ENCODE measurements at regions not wholly inside any gene's neighbourhood (a gene's known extent, or its start where the extent isn't known, plus 50 kb on each side); places are given as distances from the start of the nearest gene placed in this dataset.

DNA sequence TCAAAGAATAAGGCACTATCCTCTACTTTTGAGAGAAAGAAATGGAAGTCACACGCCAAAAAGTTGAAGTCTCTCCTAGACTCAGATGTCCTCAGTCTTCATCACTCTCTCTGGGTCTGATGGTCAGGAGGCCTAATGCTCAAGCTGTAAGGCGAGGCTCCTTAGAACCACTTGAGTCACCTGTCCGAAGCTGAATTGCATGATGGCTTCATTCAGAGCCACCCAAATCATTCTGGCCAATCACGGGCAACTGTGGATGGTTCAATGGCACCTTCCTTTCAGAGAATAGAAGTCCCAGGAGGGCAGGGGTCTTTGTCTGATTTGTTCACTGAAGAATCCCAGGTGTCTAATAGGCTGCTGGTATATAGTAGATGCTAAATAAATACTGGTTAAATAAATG lies 63.9 kb upstream of the SMOX start:
- Histone ChIP-seq H3K4me3 (ENCODE audit: low read length in 2 of 2) (no peak overlapping the region), H3K27me3 (ENCODE audit: control insufficient read depth in 1 of 2, insufficient read depth in 2 of 2, low read length in 1 of 2) (no peaks in the 10 kb centered on the region), H3K36me3 (ENCODE audit: control insufficient read depth in 1 of 2, insufficient read depth in 2 of 2, low read length in 1 of 2) (no peaks in the 10 kb centered on the region), H3K4me1 (ENCODE audit: control insufficient read depth in 1 of 2, insufficient read depth in 2 of 2, low read length in 2 of 2) (peaks cover 5% of the 10 kb centered on the region in 2 donors), H3K9me3 (ENCODE audit: control insufficient read depth, low read length) (no peaks in the 10 kb centered on the region), H3K27ac (ENCODE audit: low read depth in 1 of 2, low read length in 2 of 2) (no peak overlapping the region)
- DNase-seq = no peak
- WGBS, 2 donors = 75 to 76% methylated on average over 4 of the region's 4 CpGs
- no peak for ATAC-seq (ENCODE audit: low FRiP score)
- intact Hi-C loops (cut with DNase I) = loop anchor here (1.0 to 10.0 kb wide), 6 partner anchors 20 to 196 kb away; partner anchors contain the start of gene PANK2 (in 1 of the 2)

DNA sequence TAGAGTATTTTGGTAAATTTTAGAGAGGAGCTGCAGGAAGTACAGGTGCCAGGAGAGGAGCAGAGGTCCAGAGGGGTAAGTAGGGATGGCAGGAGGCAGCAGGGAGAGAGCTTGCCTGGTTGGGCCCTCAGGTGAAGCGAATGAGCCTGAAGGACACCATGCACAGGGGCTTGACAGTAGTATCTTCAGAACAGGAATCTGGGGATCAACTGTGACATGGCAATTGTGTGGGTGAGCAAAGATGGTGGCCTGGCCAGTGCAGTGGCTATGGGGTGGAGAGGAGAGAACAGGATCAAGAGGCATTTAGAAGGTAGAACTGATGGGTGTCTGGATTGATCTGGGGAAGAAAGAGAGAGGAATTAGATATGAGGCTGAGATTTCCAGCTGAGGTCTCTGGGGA lies 64.5 kb upstream of the SMOX start:
- ATAC-seq (ENCODE audit: low FRiP score) (no peak), DNase-seq (no peak)
- no peaks in the 10 kb centered on the region for H3K36me3 ChIP-seq (ENCODE audit: control insufficient read depth in 1 of 2, insufficient read depth in 2 of 2, low read length in 1 of 2)
- no peaks in the 10 kb centered on the region for H3K9me3 ChIP-seq (ENCODE audit: control insufficient read depth, low read length)
- peaks cover 5% of the 10 kb centered on the region in 2 donors for H3K4me1 ChIP-seq (ENCODE audit: control insufficient read depth in 1 of 2, insufficient read depth in 2 of 2, low read length in 2 of 2)
- H3K4me3 ChIP-seq (ENCODE audit: low read length in 2 of 2) = no peak overlapping the region
- H3K27ac ChIP-seq (ENCODE audit: low read depth in 1 of 2, low read length in 2 of 2) = peak overlapping the region; percentile 71 to 82
- WGBS, 2 donors = 94 to 100% methylated on average over 1 of the region's 1 CpG
- no peaks in the 10 kb centered on the region for H3K27me3 ChIP-seq (ENCODE audit: control insufficient read depth in 1 of 2, insufficient read depth in 2 of 2, low read length in 1 of 2)
- intact Hi-C loops (cut with DNase I) = loop anchor here (1.0 to 10.0 kb wide), 5 partner anchors 19 to 195 kb away; partner anchors contain the start of gene PANK2 (in 1 of the 2)

DNA sequence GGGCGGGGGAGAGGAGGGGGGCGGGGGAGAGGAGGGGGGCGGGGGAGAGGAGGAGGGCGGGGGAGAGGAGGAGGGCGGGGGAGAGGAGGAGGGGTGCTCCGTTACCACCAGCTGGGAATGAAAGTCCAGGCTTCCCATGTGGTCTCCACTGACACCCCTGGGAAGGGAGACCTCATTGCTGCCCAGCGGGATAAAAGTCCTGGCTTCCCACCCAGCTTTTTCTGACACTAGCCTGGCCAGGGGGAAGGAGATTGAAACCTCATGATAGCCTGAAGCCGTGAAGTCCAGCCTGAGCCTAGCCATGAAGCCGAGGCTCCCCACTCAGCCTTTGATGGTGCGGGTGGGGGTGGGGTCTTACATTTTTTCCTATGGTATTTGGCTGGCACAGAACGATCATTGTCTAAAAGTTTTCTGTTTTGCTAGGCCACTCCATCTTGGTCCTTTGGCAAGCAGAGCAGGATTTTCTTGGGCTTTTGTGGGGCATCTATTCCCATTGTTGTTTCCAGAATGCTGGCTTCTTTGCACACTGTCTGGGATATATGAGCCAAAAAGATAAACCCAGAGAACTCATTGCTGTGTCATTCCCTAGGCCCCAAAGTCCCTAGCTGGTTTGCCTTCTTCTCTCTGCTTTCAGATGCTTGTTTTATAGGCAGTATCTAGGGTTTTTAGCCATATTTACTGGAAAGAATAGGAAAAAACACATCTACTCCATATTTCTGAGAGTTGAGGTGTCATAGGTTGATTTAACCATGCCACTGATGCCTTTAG lies 65.3 kb upstream of the SMOX start:
- intact Hi-C loops (cut with DNase I) = loop anchor here in 1 of 2 donors (5.0 to 10.0 kb wide), 2 partner anchors 71 to 148 kb away; no protein-coding TSS in a partner anchor
- Histone ChIP-seq H3K27ac (ENCODE audit: low read depth in 1 of 2, low read length in 2 of 2) (peak overlapping the region; percentile 71 to 82), H3K9me3 (ENCODE audit: control insufficient read depth, low read length) (no peaks in the 10 kb centered on the region), H3K27me3 (ENCODE audit: control insufficient read depth in 1 of 2, insufficient read depth in 2 of 2, low read length in 1 of 2) (no peaks in the 10 kb centered on the region), H3K36me3 (ENCODE audit: control insufficient read depth in 1 of 2, insufficient read depth in 2 of 2, low read length in 1 of 2) (no peaks in the 10 kb centered on the region), H3K4me1 (ENCODE audit: control insufficient read depth in 1 of 2, insufficient read depth in 2 of 2, low read length in 2 of 2) (peaks cover 5% of the 10 kb centered on the region in 2 donors), H3K4me3 (ENCODE audit: low read length in 2 of 2) (no peak overlapping the region)
- no peak for DNase-seq
- WGBS, 2 donors = 1 to 6% methylated on average over 6 to 8 of the region's 11 CpGs
- ATAC-seq (ENCODE audit: low FRiP score) = peak; percentile 12

DNA sequence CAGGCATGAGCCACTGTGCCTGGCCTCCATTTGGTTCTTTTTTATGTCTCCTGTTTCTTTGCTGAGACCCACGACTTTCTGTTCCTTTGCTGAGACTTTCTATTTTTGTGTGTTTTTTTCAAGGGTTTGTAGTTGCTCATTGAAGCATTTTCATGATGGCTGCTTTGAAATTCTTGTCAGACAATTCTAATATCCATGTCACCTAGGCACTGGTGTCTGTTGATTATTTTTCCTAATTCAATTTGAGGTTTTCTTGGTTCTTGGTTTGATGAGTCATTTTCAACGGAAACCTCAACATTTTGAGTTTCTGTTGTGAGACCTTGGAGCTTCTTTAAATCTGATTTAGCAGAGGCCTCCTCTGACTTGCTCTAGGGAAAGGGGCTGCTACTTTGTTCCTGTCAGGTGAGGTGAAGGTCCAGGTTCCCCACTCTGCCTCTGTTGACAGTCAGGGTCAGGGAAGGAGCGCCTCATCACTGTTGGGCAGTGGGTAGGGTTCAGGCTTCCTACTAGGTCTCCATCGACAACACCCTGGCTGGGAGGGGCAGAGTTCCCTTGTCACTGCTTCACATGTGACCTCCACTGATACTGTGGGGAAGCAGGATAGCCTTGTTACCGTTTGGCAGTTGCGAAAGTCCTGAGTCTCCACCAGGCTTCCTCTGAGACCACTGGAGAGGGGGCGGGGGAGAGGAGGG lies 66.1 kb upstream of the SMOX start:
- 23 to 24% methylated on average over 6 to 7 of the region's 7 CpGs for WGBS, 2 donors
- Histone ChIP-seq H3K9me3 (ENCODE audit: control insufficient read depth, low read length) (no peaks in the 10 kb centered on the region), H3K27me3 (ENCODE audit: control insufficient read depth in 1 of 2, insufficient read depth in 2 of 2, low read length in 1 of 2) (no peaks in the 10 kb centered on the region), H3K27ac (ENCODE audit: low read depth in 1 of 2, low read length in 2 of 2) (peak overlapping the region; percentile 70 to 92), H3K4me3 (ENCODE audit: low read length in 2 of 2) (no peak overlapping the region), H3K4me1 (ENCODE audit: control insufficient read depth in 1 of 2, insufficient read depth in 2 of 2, low read length in 2 of 2) (peaks cover 5% of the 10 kb centered on the region in 2 donors), H3K36me3 (ENCODE audit: control insufficient read depth in 1 of 2, insufficient read depth in 2 of 2, low read length in 1 of 2) (no peaks in the 10 kb centered on the region)
- intact Hi-C loops (cut with DNase I) = loop anchor here in 1 of 2 donors (5.0 to 10.0 kb wide), 2 partner anchors 70 to 148 kb away; no protein-coding TSS in a partner anchor
- DNase-seq (peak in 1 of 2 donors; percentile 69), ATAC-seq (ENCODE audit: low FRiP score) (peak; percentile 26)

DNA sequence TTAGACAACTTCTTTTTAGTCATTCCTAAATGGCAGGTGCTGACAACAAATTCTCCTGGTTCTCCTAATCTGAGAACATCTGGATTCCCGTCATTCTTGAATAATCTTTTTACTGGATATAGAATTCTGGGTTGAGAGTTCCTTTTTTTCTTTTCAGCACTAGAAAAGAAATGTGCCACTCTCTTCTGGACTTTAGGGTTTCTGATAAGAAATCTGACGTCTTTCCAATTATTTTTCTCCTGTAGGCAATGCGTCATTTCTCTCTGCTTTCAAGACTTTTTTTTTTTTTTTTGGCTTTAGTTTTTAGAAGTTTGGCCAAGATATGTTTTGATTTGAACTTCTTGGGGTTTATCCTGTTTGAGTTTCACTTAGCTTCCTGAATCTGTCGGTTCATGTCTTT lies 66.1 kb upstream of the RNF24 start:
- no peaks in the 10 kb centered on the region for H3K9me3 ChIP-seq (ENCODE audit: control insufficient read depth, low read length)
- no peak for ATAC-seq (ENCODE audit: low FRiP score)
- 2 to 8% methylated on average over 4 of the region's 4 CpGs for WGBS, 2 donors
- intact Hi-C loops (cut with DNase I) = loop anchor here in 1 of 2 donors (5.0 to 10.0 kb wide), 2 partner anchors 69 to 147 kb away; no protein-coding TSS in a partner anchor
- DNase-seq = no peak
- H3K27me3 ChIP-seq (ENCODE audit: control insufficient read depth in 1 of 2, insufficient read depth in 2 of 2, low read length in 1 of 2) = no peaks in the 10 kb centered on the region
- H3K27ac ChIP-seq (ENCODE audit: low read depth in 1 of 2, low read length in 2 of 2) = peak overlapping the region in 1 of 2 donors; percentile 5
- H3K4me3 ChIP-seq (ENCODE audit: low read length in 2 of 2) = no peak overlapping the region
- H3K36me3 ChIP-seq (ENCODE audit: control insufficient read depth in 1 of 2, insufficient read depth in 2 of 2, low read length in 1 of 2) = no peaks in the 10 kb centered on the region
- peaks cover 5% of the 10 kb centered on the region in 2 donors for H3K4me1 ChIP-seq (ENCODE audit: control insufficient read depth in 1 of 2, insufficient read depth in 2 of 2, low read length in 2 of 2)

DNA sequence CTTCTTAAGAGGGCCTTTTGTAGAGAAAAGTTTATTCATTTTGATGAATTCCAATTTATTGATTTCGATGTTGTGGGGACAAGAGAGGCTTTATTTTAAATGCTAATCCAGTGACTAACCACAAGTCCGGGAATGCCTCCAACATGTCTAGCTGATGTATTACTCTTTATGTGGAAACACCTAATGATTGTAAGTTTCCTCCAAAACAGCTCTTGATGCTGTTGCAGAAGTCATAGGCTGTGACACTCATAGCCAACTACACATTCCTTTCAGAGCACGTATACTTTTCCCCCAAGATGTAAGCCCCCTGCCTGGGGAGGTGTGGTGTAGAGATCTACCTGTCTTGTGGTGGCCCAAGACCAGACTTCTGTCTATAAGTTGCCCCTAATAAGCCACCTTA lies 61.3 kb upstream of the RNF24 start:
- DNase-seq = no peak
- 4% methylated on average over 3 of the region's 3 CpGs for WGBS, 2 donors
- peak; percentile 24 for ATAC-seq (ENCODE audit: low FRiP score)
- Histone ChIP-seq H3K4me1 (ENCODE audit: control insufficient read depth in 1 of 2, insufficient read depth in 2 of 2, low read length in 2 of 2) (no peaks in the 10 kb centered on the region), H3K9me3 (ENCODE audit: control insufficient read depth, low read length) (no peaks in the 10 kb centered on the region), H3K27ac (ENCODE audit: low read depth in 1 of 2, low read length in 2 of 2) (peak overlapping the region in 1 of 2 donors; percentile 76), H3K27me3 (ENCODE audit: control insufficient read depth in 1 of 2, insufficient read depth in 2 of 2, low read length in 1 of 2) (no peaks in the 10 kb centered on the region), H3K4me3 (ENCODE audit: low read length in 2 of 2) (no peak overlapping the region), H3K36me3 (ENCODE audit: control insufficient read depth in 1 of 2, insufficient read depth in 2 of 2, low read length in 1 of 2) (no peaks in the 10 kb centered on the region)
- intact Hi-C loops (cut with DNase I) = no loop called here

DNA sequence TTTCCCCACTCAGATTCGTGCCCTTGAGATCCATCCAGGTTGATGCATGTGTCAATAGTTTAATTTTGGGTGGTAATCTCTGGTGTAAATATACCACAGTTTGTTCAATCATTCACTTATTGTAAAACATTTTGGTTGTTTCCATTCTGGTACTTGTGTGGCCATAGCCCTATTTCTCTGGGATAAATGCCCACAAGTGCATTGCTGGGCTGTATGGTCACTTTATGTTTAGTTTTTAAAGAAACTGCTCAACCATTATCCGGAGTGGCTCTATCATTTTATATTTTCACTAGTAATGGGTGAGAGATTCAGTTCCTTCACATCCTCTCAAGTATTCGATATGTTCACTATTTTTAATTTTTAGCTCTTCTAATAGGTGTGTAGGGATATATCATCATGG lies 60.7 kb upstream of the RNF24 start:
- peaks cover 0 to under 1% of the 10 kb centered on the region in 2 donors for H3K4me1 ChIP-seq (ENCODE audit: control insufficient read depth in 1 of 2, insufficient read depth in 2 of 2, low read length in 2 of 2)
- DNase-seq (no peak), ATAC-seq (ENCODE audit: low FRiP score) (no peak)
- 28 to 39% methylated on average over 3 of the region's 3 CpGs for WGBS, 2 donors
- H3K27me3 ChIP-seq (ENCODE audit: control insufficient read depth in 1 of 2, insufficient read depth in 2 of 2, low read length in 1 of 2) = no peaks in the 10 kb centered on the region
- H3K9me3 ChIP-seq (ENCODE audit: control insufficient read depth, low read length) = no peaks in the 10 kb centered on the region
- intact Hi-C loops (cut with DNase I) = no loop called here
- H3K36me3 ChIP-seq (ENCODE audit: control insufficient read depth in 1 of 2, insufficient read depth in 2 of 2, low read length in 1 of 2) = no peaks in the 10 kb centered on the region
- no peak overlapping the region for H3K4me3 ChIP-seq (ENCODE audit: low read length in 2 of 2)
- H3K27ac ChIP-seq (ENCODE audit: low read depth in 1 of 2, low read length in 2 of 2) = no peak overlapping the region

DNA sequence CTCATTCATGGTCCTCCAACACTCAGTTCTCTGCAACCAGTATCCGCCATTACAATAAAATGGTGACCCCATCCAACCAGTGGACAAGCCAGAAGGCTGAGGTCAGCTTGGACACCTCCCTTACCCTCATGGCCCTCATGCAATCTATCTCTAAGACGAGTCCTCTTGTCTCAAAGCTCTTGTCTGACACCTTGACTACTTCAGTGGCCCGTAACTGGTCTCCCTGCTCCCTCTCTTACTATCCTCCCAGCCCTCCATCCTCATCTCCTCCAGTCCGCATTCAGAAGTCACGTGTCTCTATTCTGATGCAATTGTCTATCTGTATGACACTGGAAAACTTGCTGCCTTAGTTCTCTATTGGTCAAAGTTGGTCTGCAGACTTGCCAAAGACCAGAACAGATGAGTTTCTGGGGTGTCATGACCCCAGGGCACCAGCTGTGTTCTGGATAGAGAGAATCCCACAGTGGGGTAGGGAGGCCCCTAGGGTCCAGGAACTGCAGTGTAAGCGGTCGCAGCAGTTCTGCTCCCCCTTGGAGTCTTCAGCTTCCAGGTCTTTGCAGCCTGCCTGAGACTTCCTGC lies 59.6 kb upstream of the RNF24 start:
- Histone ChIP-seq H3K4me1 (ENCODE audit: control insufficient read depth in 1 of 2, insufficient read depth in 2 of 2, low read length in 2 of 2) (peaks cover 3% of the 10 kb centered on the region in 2 donors), H3K36me3 (ENCODE audit: control insufficient read depth in 1 of 2, insufficient read depth in 2 of 2, low read length in 1 of 2) (no peaks in the 10 kb centered on the region), H3K9me3 (ENCODE audit: control insufficient read depth, low read length) (no peaks in the 10 kb centered on the region), H3K27ac (ENCODE audit: low read depth in 1 of 2, low read length in 2 of 2) (no peak overlapping the region), H3K27me3 (ENCODE audit: control insufficient read depth in 1 of 2, insufficient read depth in 2 of 2, low read length in 1 of 2) (no peaks in the 10 kb centered on the region), H3K4me3 (ENCODE audit: low read length in 2 of 2) (no peak overlapping the region)
- no peak for ATAC-seq (ENCODE audit: low FRiP score)
- DNase-seq = no peak
- intact Hi-C loops (cut with DNase I) = no loop called here
- 94% methylated on average over 7 of the region's 7 CpGs for WGBS, 2 donors

Measured in aorta (tissue), 5 donors.